GM21360 (cell line): ENCODE measurements at regions not wholly inside any gene's neighbourhood (a gene's known extent, or its start where the extent isn't known, plus 50 kb on each side); places are given as distances from the start of the nearest gene placed in this dataset.

Source experiments
- ATAC-seq: cut with Tn5 transposase; IDR thresholded peaks from one replicate; pipeline ENCODE4 v1.9.1; 2021; ENCODE audit warnings: mild to moderate bottlenecking, moderate library complexity; ENCODE audit not compliant: unreplicated experiment

- ATAC-seq, result no peak
Measured at GRCh38 chr13:40235160-40235796, 431.2 kb downstream of the FOXO1 start.

- no peak for ATAC-seq
Measured at GRCh38 chr13:40236566-40237168, 429.8 kb downstream of the FOXO1 start.

- no peak for ATAC-seq
Measured at GRCh38 chr13:40238761-40239160, 427.7 kb downstream of the FOXO1 start.

- no peak for ATAC-seq
Measured at GRCh38 chr13:40240293-40240692, 426.1 kb downstream of the FOXO1 start.

GRCh38 chr13:40241125-40241798 is 425.2 kb downstream of the FOXO1 start:
- ATAC-seq, result no peak

- ATAC-seq, result no peak
Measured at GRCh38 chr13:40243047-40243446, 423.4 kb downstream of the FOXO1 start.

- ATAC-seq, result no peak
Measured at GRCh38 chr13:40243982-40244381, 422.5 kb downstream of the FOXO1 start.

GRCh38 chr13:40245567-40245966 is 420.9 kb downstream of the FOXO1 start:
- ATAC-seq, result no peak

GRCh38 chr13:40247845-40248244 is 418.6 kb downstream of the FOXO1 start:
- ATAC-seq, result no peak

GRCh38 chr13:40251343-40252032 is 415.0 kb downstream of the FOXO1 start:
- no peak for ATAC-seq

GRCh38 chr13:40252241-40252640 is 414.2 kb downstream of the FOXO1 start:
- no peak for ATAC-seq

- no peak for ATAC-seq
Measured at GRCh38 chr13:40252676-40253075, 413.8 kb downstream of the FOXO1 start.

GRCh38 chr13:40254394-40254793 is 412.0 kb downstream of the FOXO1 start:
- no peak for ATAC-seq

GRCh38 chr13:40255551-40255950 is 410.9 kb downstream of the FOXO1 start:
- no peak for ATAC-seq

- ATAC-seq, result no peak
Measured at GRCh38 chr13:40259899-40260298, 406.5 kb downstream of the FOXO1 start.

- ATAC-seq, result no peak
Measured at GRCh38 chr13:40261336-40261735, 405.1 kb downstream of the FOXO1 start.

GRCh38 chr13:40261947-40262346 is 404.5 kb downstream of the FOXO1 start:
- ATAC-seq, result no peak

- no peak for ATAC-seq
Measured at GRCh38 chr13:40269086-40269485, 397.4 kb downstream of the FOXO1 start.

- no peak for ATAC-seq
Measured at GRCh38 chr13:40270726-40271125, 395.7 kb downstream of the FOXO1 start.

- ATAC-seq, result no peak
Measured at GRCh38 chr13:40271271-40271885, 395.1 kb downstream of the FOXO1 start.
